ENCODE measurements at regions not wholly inside any gene's neighbourhood (a gene's known extent, or its start where the extent isn't known, plus 50 kb on each side); places are given as distances from the start of the nearest gene placed in this dataset.

GRCh38 chr11:109968299-109968698, 124.9 kb upstream of the ZC3H12C start:
- Mint-ChIP-seq H3K9me3 (peaks cover 2% of the 10 kb centered on the region), H3K4me1 (peaks cover 34% of the 10 kb centered on the region), H3K4me3 (no peak overlapping the region), H3K27ac (no peak overlapping the region), H3K27me3 (peaks cover 10% of the 10 kb centered on the region), H3K36me3 (ENCODE audit: low read depth) (no peaks in the 10 kb centered on the region)
- ChIA-PET CTCF (no interaction called here), POLR2A (no interaction called here)
- DNase-seq (no peak), ATAC-seq (ENCODE audit: low read depth) (no peak)
- no peak for TF ChIP-seq CTCF (IDR thresholded peaks at IDR 0.05)
- intact Hi-C loops (cut with micrococcal nuclease), result no loop called here

GRCh38 chr11:109968781-109969180, 124.4 kb upstream of the ZC3H12C start:
- DNase-seq (no peak), ATAC-seq (ENCODE audit: low read depth) (no peak)
- Mint-ChIP-seq H3K9me3 (peaks cover 2% of the 10 kb centered on the region), H3K4me3 (no peak overlapping the region), H3K27me3 (peaks cover 10% of the 10 kb centered on the region), H3K4me1 (peaks cover 34% of the 10 kb centered on the region), H3K36me3 (ENCODE audit: low read depth) (no peaks in the 10 kb centered on the region), H3K27ac (no peak overlapping the region)
- ChIA-PET POLR2A (no interaction called here), CTCF (no interaction called here)
- no peak for TF ChIP-seq CTCF (IDR thresholded peaks at IDR 0.05)
- intact Hi-C loops (cut with micrococcal nuclease), result no loop called here

- no peak overlapping the region for H3K27ac Mint-ChIP-seq
- ChIA-PET POLR2A (interaction anchor here (1.3 to 1.6 kb wide), 2 partner anchors 14 to 123 kb away, joined by 3 to 5 read pairs; partner anchors contain the start of gene ZC3H12C), CTCF (no interaction called here)
- no peaks in the 10 kb centered on the region for H3K36me3 Mint-ChIP-seq (ENCODE audit: low read depth)
- peak overlapping the region; percentile 26 for H3K4me3 Mint-ChIP-seq
- ATAC-seq (ENCODE audit: low read depth), result peak; percentile 34
- no peak for DNase-seq
- peaks cover 21% of the 10 kb centered on the region for H3K27me3 Mint-ChIP-seq
- intact Hi-C loops (cut with micrococcal nuclease), result no loop called here
- peaks cover 2% of the 10 kb centered on the region for H3K9me3 Mint-ChIP-seq
- H3K4me1 Mint-ChIP-seq, result peaks cover 34% of the 10 kb centered on the region
- no peak for TF ChIP-seq CTCF (IDR thresholded peaks at IDR 0.05)
Observed at GRCh38 chr11:109970516-109971183, 122.5 kb upstream of the ZC3H12C start.

- Mint-ChIP-seq H3K9me3 (peaks cover 2% of the 10 kb centered on the region), H3K36me3 (ENCODE audit: low read depth) (no peaks in the 10 kb centered on the region), H3K27me3 (peaks cover 25% of the 10 kb centered on the region), H3K4me3 (peak overlapping the region; percentile 26), H3K27ac (no peak overlapping the region), H3K4me1 (peaks cover 34% of the 10 kb centered on the region)
- CTCF ChIA-PET, result no interaction called here
- no peak for ATAC-seq (ENCODE audit: low read depth)
- DNase-seq, result no peak
- POLR2A ChIA-PET, result interaction anchor here (1.3 to 1.6 kb wide), 2 partner anchors 13 to 122 kb away, joined by 3 to 5 read pairs; partner anchors contain the start of gene ZC3H12C
- intact Hi-C loops (cut with micrococcal nuclease), result no loop called here
- no peak for TF ChIP-seq CTCF (IDR thresholded peaks at IDR 0.05)
Observed at GRCh38 chr11:109971184-109971523, 122.0 kb upstream of the ZC3H12C start.

GRCh38 chr11:109972181-109972715, 120.9 kb upstream of the ZC3H12C start:
- intact Hi-C loops (cut with micrococcal nuclease), result no loop called here
- Mint-ChIP-seq H3K36me3 (ENCODE audit: low read depth) (no peaks in the 10 kb centered on the region), H3K4me1 (peaks cover 31% of the 10 kb centered on the region), H3K27ac (peak overlapping the region; percentile 21), H3K9me3 (peaks cover 2% of the 10 kb centered on the region), H3K4me3 (no peak overlapping the region), H3K27me3 (peaks cover 25% of the 10 kb centered on the region)
- DNase-seq (no peak), ATAC-seq (ENCODE audit: low read depth) (peak; percentile 28)
- POLR2A ChIA-PET, result interaction anchor here (1.6 kb wide), 1 partner anchor 12 kb away, joined by 5 read pairs; no protein-coding TSS in a partner anchor
- CTCF ChIA-PET, result no interaction called here
- no peak for TF ChIP-seq CTCF (IDR thresholded peaks at IDR 0.05)
